Stimulated activated CD4-positive, alpha-beta T cell treated with anti-CD3 and anti-CD28 coated beads, Interleukin-15, amount 100 ng/mL, for 48 hours (primary cell): ENCODE measurements at regions not wholly inside any gene's neighbourhood (a gene's known extent, or its start where the extent isn't known, plus 50 kb on each side); places are given as distances from the start of the nearest gene placed in this dataset.

Experiments
- DNase-seq, 2 donors: peaks; one replicate each; pipeline ENCODE4 v3.0.0-alpha.2; 2020; ENCODE audit warnings: low read depth in 2 of 2

DNA sequence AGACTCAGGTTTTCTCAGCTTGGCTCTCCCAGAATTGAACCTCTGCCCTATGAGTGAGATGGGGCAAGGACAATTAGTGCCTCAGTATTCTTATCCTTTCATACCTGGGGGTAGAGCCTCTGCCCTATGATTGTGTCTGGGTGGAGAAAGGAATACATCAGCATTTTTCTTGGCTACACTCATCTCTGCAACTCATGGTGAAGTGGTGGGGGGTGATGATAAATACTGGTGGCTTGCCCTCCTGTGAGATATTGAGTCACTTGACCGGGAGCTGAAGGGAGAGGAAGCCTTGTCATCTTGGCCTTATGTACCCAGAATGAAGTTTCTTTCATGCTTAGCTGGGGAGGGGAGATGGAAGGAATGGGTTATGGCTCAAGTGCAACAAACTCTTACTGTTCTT lies 71.3 kb upstream of the ENOX2 start:
- DNase-seq = no peak

DNA sequence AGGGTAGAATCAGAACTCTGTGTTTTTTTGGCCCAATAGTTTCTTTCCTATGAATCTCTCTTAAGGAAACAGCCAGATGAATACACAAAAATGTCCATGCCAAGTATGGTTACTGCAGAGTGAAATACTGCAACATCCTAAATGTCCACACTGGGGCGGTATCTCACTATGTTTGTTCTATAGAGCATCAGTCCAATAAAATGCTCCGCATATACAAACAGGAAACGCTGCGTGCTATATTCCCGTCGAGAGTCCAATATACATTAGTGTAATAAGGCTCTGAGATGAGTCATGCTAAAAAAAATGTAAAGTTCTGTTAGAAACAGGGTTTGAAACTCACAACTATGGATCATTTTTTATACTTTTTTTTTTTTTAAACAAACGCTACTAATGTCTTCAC lies 72.9 kb upstream of the ENOX2 start:
- peak in 1 of 2 donors; percentile 22 for DNase-seq

DNA sequence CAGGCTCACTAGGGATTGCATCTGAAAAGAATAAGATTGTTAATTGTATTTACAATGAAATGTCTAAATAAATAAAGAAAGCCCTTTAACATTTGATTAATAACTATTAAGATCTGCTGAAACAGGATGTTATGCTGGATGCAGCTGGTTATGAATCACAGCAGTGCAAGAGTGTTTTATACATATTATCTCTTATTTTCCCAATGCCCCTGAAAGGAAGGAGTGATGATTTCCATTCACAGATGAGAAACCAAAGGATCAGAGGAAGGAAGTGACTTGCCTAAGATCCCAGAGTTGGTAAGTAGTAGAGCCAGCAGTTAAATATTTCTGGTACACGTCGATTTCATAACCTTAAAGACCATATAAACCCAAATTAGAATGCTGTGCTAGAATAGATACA lies 76.3 kb upstream of the ARHGAP36 start:
- no peak for DNase-seq

DNA sequence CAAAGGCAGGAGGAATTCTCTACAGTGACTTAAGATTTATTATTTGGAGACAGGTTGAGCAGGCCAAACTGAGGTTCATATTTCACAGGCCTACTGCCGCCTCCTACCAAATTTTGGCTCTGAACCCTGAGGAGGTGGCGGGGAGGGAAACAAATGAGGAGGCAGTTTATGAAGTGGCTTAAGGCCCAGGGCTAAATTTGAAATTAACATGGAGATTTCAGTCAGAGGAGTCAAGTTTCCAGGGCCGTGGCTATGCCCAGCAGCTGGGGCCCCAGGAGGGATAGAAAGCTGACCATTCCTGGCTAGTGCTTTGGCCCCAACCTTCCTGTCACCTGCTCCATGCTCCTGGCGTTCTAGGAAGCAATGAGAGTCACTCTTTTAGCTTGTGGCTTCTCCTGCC lies 73.4 kb upstream of the ARHGAP36 start:
- no peak for DNase-seq

DNA sequence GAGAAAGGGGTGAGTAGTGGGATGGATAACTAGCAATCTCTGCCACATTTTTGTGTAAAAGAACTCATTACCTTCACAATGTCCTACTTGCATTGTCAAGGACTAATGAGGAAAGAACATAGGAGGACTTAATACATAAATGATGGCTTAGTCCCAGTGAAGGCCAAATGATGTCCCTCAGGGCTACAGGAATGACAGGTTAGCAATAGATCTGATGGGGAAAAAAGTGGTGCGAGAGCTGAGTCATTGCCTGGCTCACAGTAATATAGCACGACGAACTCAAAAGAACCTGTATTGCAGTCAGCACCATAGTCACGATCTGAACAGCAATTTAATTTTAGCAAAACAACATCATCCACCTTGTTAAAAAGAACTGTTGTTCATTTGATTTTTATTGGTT lies 70.9 kb upstream of the ARHGAP36 start:
- DNase-seq = no peak

DNA sequence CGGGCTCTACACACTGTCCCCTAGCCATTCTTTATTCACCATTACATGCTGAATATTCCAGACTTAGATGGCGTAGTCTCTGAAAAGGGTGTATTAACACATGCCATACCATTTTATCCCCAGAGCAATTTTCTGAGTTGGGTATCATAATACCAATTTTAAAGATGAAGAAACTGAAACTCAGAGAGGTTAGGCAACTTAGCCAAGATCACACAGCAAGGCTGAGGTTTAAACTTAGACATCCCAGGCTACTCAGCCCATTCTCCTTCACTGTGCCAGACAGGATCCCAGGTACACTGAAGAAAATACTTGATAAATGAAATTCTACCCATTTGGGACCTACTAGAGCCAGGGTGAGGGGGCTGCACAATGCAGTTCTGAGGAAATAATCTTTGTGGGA lies 67.4 kb upstream of the ARHGAP36 start:
- DNase-seq = no peak

DNA sequence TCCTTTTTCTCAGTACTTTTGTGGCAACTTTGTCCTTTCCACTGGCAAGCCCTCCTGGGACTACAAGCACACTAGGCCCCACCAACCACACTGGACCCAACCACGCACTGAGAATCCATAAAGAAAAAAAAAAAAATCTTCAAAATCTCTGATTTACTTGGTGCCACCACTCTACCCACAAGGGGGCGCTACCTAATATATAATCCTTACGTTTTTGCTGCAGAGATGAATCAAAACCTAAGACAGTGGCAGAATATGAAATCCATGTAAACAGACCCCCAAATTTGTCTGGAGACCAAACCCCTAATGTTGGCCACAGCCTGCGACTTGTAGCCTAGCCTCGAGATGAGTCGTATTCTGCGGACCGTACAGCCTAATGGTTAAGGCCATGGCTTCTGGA lies 63.5 kb upstream of the ARHGAP36 start:
- DNase-seq = peak in 1 of 2 donors; percentile 19

DNA sequence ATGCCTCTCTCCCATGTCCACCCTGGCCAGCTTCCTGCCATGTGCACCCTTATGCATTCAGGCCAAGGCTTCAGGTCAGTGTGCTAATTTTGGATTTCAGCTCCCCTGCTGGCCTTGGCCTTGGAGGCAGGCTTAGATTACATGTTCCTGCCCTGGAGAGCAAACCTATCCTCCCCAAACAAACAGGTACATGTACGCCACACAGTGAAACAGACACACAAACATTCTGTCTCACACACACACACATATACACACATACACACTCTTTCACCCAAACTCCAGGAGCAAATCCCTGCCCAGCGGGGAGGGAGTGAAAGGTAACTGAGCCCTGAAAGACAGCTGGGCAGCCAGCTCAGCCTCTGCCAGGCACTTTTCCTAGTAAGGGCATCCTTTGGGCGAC lies 62.7 kb upstream of the ARHGAP36 start:
- DNase-seq = no peak

DNA sequence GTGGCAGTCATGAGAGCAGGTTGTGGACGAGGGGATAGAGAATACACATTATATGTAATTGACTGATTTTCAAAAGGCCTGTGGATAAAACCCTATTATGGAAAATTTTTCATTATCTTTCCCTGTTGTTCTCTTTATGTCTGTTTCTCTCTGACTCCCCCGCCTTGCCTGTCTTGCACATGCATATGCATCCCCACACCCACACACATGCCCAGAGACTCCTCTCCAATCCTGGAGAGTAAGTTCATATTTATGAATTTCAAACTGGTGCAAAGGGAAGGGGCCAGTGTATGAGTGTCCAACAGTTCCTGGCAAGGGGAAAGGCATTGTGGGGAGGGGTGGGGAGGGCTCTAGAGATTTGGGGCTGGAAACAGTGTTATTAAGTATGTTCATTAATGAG lies 60.8 kb upstream of the ARHGAP36 start:
- no peak for DNase-seq

DNA sequence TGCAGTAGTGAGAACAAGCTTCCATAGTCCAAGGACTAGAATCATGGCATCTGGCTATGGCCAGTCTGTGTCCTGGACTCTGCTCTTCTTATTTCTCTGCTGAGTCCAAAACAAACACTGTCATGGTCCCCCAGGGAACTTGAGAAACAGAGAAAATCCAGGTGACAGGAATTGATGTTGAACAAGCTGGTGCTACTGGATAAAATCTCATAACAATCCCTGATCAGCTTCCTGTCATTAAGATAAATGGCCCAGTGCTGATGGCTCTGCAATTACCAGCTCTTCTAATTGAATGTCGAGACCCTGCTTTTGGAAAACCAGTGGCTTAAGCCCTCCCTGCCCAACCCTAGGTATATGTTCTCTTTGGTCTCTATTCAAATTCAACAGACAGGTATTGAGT lies 58.8 kb upstream of the ARHGAP36 start:
- DNase-seq = no peak
